KMS-11 (cell line): ENCODE measurements at regions not wholly inside any gene's neighbourhood (a gene's known extent, or its start where the extent isn't known, plus 50 kb on each side); places are given as distances from the start of the nearest gene placed in this dataset.
A peak's percentile ranks its signal among the peaks of the same experiment; 100 is the strongest.
"Not testable (repeated sequence)": the region's sequence is repeated elsewhere in the genome, so short reads cannot be mapped to it uniquely, and the experiment has no call there.

ENCODE experiments used
- H2AFZ ChIP-seq: fragments of 200-600 bp; sonication (generic); 2 replicates; pipeline ENCODE4 v1.6.1; 2016; ENCODE audit warnings: antibody characterized with exemption, mixed run types, low read depth
- H3K27ac ChIP-seq: fragments of 200-600 bp; sonication (generic); 2 replicates; pipeline ENCODE4 v1.6.1; 2016; ENCODE audit warnings: mild to moderate bottlenecking, mixed run types
- H3K27me3 ChIP-seq: fragments of 200-600 bp; sonication (generic); 2 replicates; pipeline ENCODE4 v1.6.1; 2017; ENCODE audit warnings: mild to moderate bottlenecking, low read depth, mixed run types, moderate library complexity; ENCODE audit not compliant: insufficient read depth
- H3K36me3 ChIP-seq: fragments of 200-600 bp; sonication (generic); 2 replicates; pipeline ENCODE4 v1.6.1; 2017; ENCODE audit warnings: mild to moderate bottlenecking, mixed run types; ENCODE audit not compliant: insufficient read depth
- H3K4me1 ChIP-seq: fragments of 200-600 bp; sonication (generic); 2 replicates; pipeline ENCODE4 v1.6.1; 2016; ENCODE audit warnings: mild to moderate bottlenecking, low read depth, mixed run types; ENCODE audit not compliant: poor library complexity, severe bottlenecking
- H3K4me2 ChIP-seq: fragments of 200-600 bp; sonication (generic); 2 replicates; pipeline ENCODE4 v1.7.0; 2016; ENCODE audit warnings: mild to moderate bottlenecking, mixed run types
- H3K4me3 ChIP-seq: fragments of 200-600 bp; sonication (generic); IDR thresholded peaks from 2 replicates; pipeline ENCODE4 v1.6.1; 2017; ENCODE audit warnings: low read depth, low read length, mixed read lengths; ENCODE audit not compliant: insufficient read depth
- H3K79me2 ChIP-seq: fragments of 200-600 bp; sonication (generic); 2 replicates; pipeline ENCODE4 v1.6.1; 2016; ENCODE audit warnings: low read depth, mixed run types; ENCODE audit not compliant: insufficient read depth
- H3K9ac ChIP-seq: fragments of 200-600 bp; sonication (generic); 2 replicates; pipeline ENCODE4 v1.6.1; 2016; ENCODE audit warnings: mild to moderate bottlenecking, mixed run types
- H4K20me1 ChIP-seq: fragments of 200-600 bp; sonication (generic); 2 replicates; pipeline ENCODE4 v1.6.1; 2016; ENCODE audit warnings: mild to moderate bottlenecking, mixed run types; ENCODE audit not compliant: insufficient read depth
- TF ChIP-seq, protein P1 (sequence below): fragments of 200-600 bp; sonication (generic); conservative IDR thresholded peaks from 2 replicates; pipeline ENCODE4 v1.6.1; 2017; ENCODE audit warnings: low read depth, mild to moderate bottlenecking, antibody characterized with exemption, low read length, moderate library complexity, mixed read lengths

DNA sequence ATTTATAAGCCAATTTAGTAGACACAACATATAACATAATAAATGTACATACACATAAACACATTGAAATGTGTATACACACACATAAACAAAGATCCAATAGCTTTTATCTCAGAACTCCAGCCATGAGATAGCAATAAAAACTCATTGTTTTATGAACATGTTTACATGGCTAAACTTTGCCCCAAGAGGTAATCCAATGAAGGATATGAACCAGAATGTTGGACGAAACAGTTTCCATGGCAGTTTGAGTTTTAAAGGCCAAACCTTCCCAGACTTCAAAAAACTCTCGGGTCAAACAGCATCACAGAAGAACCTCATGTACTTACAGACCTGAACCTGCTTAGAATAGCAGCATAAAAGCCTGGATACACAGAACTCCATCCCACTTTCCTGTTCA is 97.2 kb upstream of the WDR75 start:
- no peaks in the 10 kb centered on the region for H4K20me1 ChIP-seq
- no peak overlapping the region for H3K27ac ChIP-seq
- TF ChIP-seq, protein P1, sequence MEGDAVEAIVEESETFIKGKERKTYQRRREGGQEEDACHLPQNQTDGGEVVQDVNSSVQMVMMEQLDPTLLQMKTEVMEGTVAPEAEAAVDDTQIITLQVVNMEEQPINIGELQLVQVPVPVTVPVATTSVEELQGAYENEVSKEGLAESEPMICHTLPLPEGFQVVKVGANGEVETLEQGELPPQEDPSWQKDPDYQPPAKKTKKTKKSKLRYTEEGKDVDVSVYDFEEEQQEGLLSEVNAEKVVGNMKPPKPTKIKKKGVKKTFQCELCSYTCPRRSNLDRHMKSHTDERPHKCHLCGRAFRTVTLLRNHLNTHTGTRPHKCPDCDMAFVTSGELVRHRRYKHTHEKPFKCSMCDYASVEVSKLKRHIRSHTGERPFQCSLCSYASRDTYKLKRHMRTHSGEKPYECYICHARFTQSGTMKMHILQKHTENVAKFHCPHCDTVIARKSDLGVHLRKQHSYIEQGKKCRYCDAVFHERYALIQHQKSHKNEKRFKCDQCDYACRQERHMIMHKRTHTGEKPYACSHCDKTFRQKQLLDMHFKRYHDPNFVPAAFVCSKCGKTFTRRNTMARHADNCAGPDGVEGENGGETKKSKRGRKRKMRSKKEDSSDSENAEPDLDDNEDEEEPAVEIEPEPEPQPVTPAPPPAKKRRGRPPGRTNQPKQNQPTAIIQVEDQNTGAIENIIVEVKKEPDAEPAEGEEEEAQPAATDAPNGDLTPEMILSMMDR, result no peak
- no peak overlapping the region for H3K4me2 ChIP-seq
- no peak overlapping the region for H3K9ac ChIP-seq
- no peaks in the 10 kb centered on the region for H3K36me3 ChIP-seq
- H3K27me3 ChIP-seq, result no peaks in the 10 kb centered on the region
- H3K4me3 ChIP-seq, result no peak overlapping the region
- H3K4me1 ChIP-seq, result peaks cover 26% of the 10 kb centered on the region
- H2AFZ ChIP-seq, result no peak overlapping the region
- H3K79me2 ChIP-seq, result no peaks in the 10 kb centered on the region

DNA sequence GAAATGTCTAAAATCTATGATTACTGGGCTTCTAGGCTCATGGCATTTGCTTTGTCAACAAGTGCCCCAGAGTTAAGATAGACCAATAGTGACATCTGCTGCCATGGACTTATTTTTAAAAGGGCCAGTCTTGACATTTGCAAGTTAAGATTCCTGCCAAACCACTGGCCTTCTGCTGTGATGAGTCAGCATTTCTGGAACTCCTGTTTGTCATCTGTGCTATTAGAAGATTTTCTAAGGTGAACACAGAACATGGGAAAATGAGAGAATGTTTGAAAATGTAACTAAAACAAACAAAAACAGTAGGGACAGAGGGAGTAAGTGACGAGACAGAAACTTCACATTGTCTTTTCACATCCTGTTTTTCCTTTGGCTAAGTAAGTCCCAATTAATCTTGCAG is 93.7 kb upstream of the WDR75 start:
- Histone ChIP-seq H3K4me2 (peak overlapping the region; percentile 55), H3K4me1 (peaks cover 27% of the 10 kb centered on the region), H3K27ac (peak overlapping the region; percentile 41; the same call in 1 of the 2 replicates), H2AFZ (peak overlapping the region; percentile 42), H3K9ac (peak overlapping the region; percentile 22; the same call in 1 of the 2 replicates), H3K36me3 (no peaks in the 10 kb centered on the region), H4K20me1 (no peaks in the 10 kb centered on the region), H3K79me2 (no peaks in the 10 kb centered on the region), H3K4me3 (no peak overlapping the region), H3K27me3 (no peaks in the 10 kb centered on the region)
- TF ChIP-seq, protein P1, result peak; percentile 47

DNA sequence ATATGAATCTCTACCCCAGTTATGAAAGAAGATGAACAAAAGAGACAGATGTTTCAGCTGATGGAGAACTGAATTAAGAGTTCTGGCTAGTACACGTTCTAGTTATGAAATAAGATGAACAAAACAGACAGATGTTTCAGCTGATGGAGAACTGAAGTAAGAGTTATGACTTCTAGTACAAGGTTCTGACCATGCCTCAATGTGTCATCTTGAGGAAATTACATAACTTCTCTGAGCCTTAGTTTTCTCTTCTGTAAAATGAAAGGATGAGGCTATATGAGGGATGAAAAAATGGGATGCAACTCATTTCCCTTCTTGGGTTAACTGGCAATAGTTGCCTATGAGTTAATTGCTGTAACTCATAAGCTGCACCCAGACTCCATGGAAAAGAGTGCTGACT is 92.9 kb upstream of the WDR75 start:
- Histone ChIP-seq H4K20me1 (no peaks in the 10 kb centered on the region), H2AFZ (peak overlapping the region; percentile 42), H3K27me3 (no peaks in the 10 kb centered on the region), H3K4me1 (peaks cover 27% of the 10 kb centered on the region), H3K4me3 (no peak overlapping the region), H3K36me3 (no peaks in the 10 kb centered on the region), H3K9ac (0 out of 2 replicates have a peak overlapping the region, but pooled peaks have one; percentile 22), H3K79me2 (no peaks in the 10 kb centered on the region), H3K27ac (peak overlapping the region; percentile 41; the same call in 1 of the 2 replicates), H3K4me2 (peak overlapping the region; percentile 55)
- TF ChIP-seq, protein P1, result no peak

DNA sequence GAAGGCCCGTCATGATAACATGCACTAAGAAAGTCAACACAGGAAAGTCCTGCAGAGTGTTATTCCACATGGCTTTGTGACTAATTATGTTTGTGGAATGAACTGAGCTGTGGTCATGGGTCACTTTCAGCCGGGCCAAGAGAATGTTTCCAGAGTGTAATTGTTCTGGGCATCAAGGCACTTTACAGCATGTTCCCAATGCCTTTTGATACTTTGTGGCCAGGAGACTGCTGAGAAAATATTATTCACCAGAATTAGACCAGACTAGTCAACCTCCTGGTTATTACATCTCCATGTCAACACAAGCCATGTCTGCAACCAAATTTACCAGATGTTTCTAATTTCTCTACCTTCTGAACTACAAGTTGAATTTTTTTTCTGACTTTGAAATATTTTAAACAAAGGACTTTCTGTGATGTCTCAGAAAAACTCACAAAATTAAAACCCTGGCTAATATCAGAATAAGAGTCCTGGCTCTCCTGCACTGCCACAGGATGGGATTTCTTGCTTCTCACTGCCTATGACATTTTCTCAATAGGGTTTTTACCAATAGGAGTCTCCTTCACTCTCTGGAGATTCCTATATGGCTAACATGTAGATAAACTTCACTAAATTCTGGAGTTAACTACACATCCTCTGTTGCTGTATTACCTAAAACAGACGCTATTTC is 90.6 kb upstream of the WDR75 start:
- no peak overlapping the region for H3K9ac ChIP-seq
- no peak overlapping the region for H3K4me2 ChIP-seq
- no peaks in the 10 kb centered on the region for H4K20me1 ChIP-seq
- H3K79me2 ChIP-seq, result no peaks in the 10 kb centered on the region
- H3K27ac ChIP-seq, result no peak overlapping the region
- TF ChIP-seq, protein P1, result no peak
- H3K4me1 ChIP-seq, result peaks cover 27% of the 10 kb centered on the region
- H2AFZ ChIP-seq, result no peak overlapping the region
- H3K27me3 ChIP-seq, result no peaks in the 10 kb centered on the region
- no peak overlapping the region for H3K4me3 ChIP-seq
- no peaks in the 10 kb centered on the region for H3K36me3 ChIP-seq

DNA sequence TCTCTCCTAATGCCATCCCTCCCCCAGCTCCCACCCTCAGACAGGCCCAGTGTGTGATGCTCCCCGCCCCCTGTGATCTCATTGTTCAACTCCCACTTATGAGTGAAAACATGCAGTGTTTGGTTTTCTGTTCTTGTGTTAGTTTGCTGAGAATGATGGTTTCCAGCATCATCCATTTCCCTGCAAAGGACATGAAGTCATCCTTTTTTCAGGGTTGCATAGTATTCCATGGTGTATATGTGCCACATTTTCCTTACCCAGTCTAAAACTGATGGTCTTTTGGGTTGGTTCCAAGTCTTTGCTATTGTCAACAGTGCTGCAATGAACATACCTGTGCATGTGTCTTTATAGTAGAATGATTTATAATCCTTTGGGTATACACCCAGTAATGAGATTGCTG is 89.3 kb upstream of the WDR75 start:
- H3K36me3 ChIP-seq, H3K79me2 ChIP-seq, H3K9ac ChIP-seq, H3K4me3 ChIP-seq, H3K27me3 ChIP-seq, H4K20me1 ChIP-seq, H3K4me2 ChIP-seq, H2AFZ ChIP-seq, H3K27ac ChIP-seq: not testable (repeated sequence)
- H3K4me1 ChIP-seq, result peaks cover 22% of the 10 kb centered on the region

DNA sequence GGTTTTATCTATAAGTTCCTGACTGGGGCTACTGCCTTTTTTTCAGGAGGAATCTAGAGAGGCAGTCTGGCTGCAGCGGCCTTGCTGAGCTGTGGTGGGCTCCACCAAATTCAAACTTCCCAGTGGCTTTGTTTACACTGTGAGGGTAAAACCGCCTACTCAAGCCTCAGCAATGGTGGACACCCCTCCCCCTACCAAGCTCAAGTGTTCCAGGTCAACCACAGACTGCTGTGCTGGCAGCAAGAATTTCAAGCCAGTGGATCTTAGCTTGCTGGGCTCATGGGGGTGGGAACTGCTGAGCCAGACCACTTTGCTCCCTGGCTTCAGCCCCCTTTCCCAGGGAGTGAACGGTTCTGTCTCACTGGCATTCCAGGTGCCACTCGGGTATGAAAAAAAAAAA is 83.9 kb upstream of the WDR75 start:
- not testable (repeated sequence) for H3K4me2 ChIP-seq, H3K36me3 ChIP-seq

More for the DNA sequence above, 83.9 kb upstream of the WDR75 start:
- H3K4me1 ChIP-seq, H3K27ac ChIP-seq, H3K4me3 ChIP-seq, H3K27me3 ChIP-seq, H3K9ac ChIP-seq, H4K20me1 ChIP-seq, H3K79me2 ChIP-seq, H2AFZ ChIP-seq: not testable (repeated sequence)
